Stimulated activated CD4-positive, alpha-beta T cell treated with anti-CD3 and anti-CD28 coated beads, Interleukin-4, amount 100 ng/mL, for 24 hours (primary cell): ENCODE measurements at regions not wholly inside any gene's neighbourhood (a gene's known extent, or its start where the extent isn't known, plus 50 kb on each side); places are given as distances from the start of the nearest gene placed in this dataset.

Source experiments
- DNase-seq: peaks from one replicate; pipeline ENCODE4 v3.0.0-alpha.2; 2020

- DNase-seq = no peak
These were observed 51.3 kb upstream of the EIF2S2 start for GRCh38 chr20:34163307-34163706.

GRCh38 chr20:34164381-34164984, 52.4 kb upstream of the EIF2S2 start:
- DNase-seq = no peak

GRCh38 chr20:34165018-34165619, 53.1 kb upstream of the EIF2S2 start:
- DNase-seq = no peak

GRCh38 chr20:34171640-34172039, 59.6 kb upstream of the EIF2S2 start:
- DNase-seq = no peak

- DNase-seq = no peak
These were observed 60.9 kb upstream of the EIF2S2 start for GRCh38 chr20:34172926-34173325.

GRCh38 chr20:34175079-34175478, 63.0 kb upstream of the EIF2S2 start:
- no peak for DNase-seq

- no peak for DNase-seq
These were observed 63.8 kb upstream of the EIF2S2 start for GRCh38 chr20:34175879-34176278.

GRCh38 chr20:34177052-34177451, 64.2 kb upstream of the ASIP start:
- no peak for DNase-seq

- DNase-seq = no peak
These were observed 61.4 kb upstream of the ASIP start for GRCh38 chr20:34179637-34180360.

- no peak for DNase-seq
These were observed 60.6 kb upstream of the ASIP start for GRCh38 chr20:34180460-34181120.

GRCh38 chr20:34181484-34181883, 59.7 kb upstream of the ASIP start:
- no peak for DNase-seq

- no peak for DNase-seq
These were observed 55.2 kb upstream of the ASIP start for GRCh38 chr20:34185766-34186620.

- no peak for DNase-seq
These were observed 51.6 kb upstream of the ASIP start for GRCh38 chr20:34189572-34190163.

GRCh38 chr20:34190262-34190661, 51.0 kb upstream of the ASIP start:
- DNase-seq = no peak

GRCh38 chr20:34190679-34191090, 50.5 kb upstream of the ASIP start:
- peak; percentile 18 for DNase-seq
